ENCODE measurements at regions not wholly inside any gene's neighbourhood (a gene's known extent, or its start where the extent isn't known, plus 50 kb on each side); places are given as distances from the start of the nearest gene placed in this dataset.

DNA sequence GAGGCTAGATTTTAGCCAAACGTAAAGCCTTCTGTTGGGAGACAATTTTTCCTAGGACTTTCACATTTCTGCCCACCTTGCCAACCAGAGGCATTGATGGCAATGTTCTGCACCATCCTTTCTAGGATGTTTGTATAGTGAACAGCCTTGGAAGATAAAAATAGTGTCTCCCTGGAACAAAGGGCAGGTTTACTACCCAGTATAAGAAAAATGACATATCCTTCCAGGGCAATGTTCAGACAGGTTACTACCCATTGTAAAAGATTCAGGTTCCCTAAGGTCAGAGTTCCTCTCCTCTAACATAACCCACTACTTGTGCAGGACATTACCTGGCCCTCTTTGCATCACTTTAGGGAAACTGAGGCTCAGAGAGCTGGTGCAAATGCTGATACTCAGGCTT, 248.2 kb upstream of the VEPH1 start:
- no peak for DNase-seq (ENCODE audit: low spot score)
- TF ChIP-seq, protein P1, sequence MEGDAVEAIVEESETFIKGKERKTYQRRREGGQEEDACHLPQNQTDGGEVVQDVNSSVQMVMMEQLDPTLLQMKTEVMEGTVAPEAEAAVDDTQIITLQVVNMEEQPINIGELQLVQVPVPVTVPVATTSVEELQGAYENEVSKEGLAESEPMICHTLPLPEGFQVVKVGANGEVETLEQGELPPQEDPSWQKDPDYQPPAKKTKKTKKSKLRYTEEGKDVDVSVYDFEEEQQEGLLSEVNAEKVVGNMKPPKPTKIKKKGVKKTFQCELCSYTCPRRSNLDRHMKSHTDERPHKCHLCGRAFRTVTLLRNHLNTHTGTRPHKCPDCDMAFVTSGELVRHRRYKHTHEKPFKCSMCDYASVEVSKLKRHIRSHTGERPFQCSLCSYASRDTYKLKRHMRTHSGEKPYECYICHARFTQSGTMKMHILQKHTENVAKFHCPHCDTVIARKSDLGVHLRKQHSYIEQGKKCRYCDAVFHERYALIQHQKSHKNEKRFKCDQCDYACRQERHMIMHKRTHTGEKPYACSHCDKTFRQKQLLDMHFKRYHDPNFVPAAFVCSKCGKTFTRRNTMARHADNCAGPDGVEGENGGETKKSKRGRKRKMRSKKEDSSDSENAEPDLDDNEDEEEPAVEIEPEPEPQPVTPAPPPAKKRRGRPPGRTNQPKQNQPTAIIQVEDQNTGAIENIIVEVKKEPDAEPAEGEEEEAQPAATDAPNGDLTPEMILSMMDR (IDR thresholded peaks at IDR 0.05; ENCODE audit: extremely low read depth, missing control alignments) = no peak

DNA sequence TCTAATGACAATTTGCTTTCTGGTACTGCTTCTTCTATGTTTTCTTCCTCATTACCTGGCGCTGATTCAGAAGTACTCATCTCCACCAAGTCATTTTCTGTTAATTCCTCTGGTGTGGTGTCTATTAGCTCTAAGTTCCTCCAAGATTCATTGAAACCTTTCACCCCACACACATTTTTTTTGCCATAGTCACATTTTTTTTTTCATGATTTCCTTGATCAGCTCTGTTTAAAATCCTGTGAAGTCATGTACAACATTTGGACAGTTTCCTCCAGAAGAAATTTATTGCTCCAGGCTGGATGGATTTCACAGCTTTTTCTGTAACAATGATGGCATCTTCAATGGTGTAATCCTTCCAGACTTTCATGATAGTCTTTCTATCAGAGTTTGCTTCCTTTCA, 243.2 kb upstream of the VEPH1 start:
- DNase-seq (ENCODE audit: low spot score) = no peak
- TF ChIP-seq, protein P1 (IDR thresholded peaks at IDR 0.05; ENCODE audit: extremely low read depth, missing control alignments) = no peak

GRCh38 chr3:157741607-157742006, 238.4 kb upstream of the VEPH1 start:
- no peak for DNase-seq (ENCODE audit: low spot score)
- TF ChIP-seq, protein P1 (IDR thresholded peaks at IDR 0.05; ENCODE audit: extremely low read depth, missing control alignments) = no peak

- DNase-seq (ENCODE audit: low spot score) = no peak
- TF ChIP-seq, protein P1 (IDR thresholded peaks at IDR 0.05; ENCODE audit: extremely low read depth, missing control alignments) = no peak
Observed at GRCh38 chr3:157738441-157738840, 235.2 kb upstream of the VEPH1 start.

- TF ChIP-seq, protein P1 (IDR thresholded peaks at IDR 0.05; ENCODE audit: extremely low read depth, missing control alignments) = no peak
- DNase-seq (ENCODE audit: low spot score) = no peak
Observed at GRCh38 chr3:157718800-157719199, 215.6 kb upstream of the VEPH1 start.

DNA sequence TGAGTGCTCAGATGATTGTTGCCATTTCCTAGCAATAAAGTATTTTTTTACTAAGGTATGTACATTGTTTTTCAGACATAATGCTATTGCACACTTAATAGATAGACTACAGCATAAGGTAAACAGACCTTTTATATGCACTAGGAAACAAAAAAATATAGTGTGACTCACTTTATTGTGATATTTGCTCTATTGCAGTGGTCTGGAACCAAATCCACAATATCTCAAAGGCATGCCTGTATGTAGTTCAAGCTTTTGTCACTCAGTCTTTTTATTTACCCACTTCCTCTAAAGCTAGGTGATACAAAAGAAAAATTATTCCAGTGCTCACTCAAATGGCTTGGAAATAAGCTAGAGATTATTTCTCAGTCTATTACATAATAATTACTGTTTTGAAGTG, 209.9 kb upstream of the VEPH1 start:
- TF ChIP-seq, protein P1 (IDR thresholded peaks at IDR 0.05; ENCODE audit: extremely low read depth, missing control alignments) = no peak
- DNase-seq (ENCODE audit: low spot score) = no peak

DNA sequence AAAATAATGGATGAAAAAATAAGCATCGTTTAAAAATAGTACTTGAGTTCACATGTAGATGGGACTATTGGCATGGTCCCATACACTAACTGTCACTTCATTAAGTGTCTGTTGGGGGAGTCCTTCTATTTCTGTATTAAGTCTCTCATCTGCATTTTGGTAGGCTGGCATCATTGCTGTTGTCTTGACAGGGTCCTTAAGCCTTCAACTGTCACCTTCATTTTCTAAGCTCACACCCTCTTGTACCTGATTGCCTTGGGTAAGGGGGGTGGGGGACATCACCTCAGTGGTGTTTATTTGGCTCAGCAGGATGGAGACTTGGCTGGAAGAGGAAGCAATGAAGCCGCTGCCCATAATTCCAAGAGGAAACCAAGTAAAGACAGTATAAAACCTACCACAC, 202.0 kb upstream of the VEPH1 start:
- no peak for DNase-seq (ENCODE audit: low spot score)

More for the DNA sequence above, 202.0 kb upstream of the VEPH1 start:
- TF ChIP-seq, protein P1 (IDR thresholded peaks at IDR 0.05; ENCODE audit: extremely low read depth, missing control alignments) = no peak
